Central memory CD8-positive, alpha-beta T cell (primary cell): ENCODE measurements at regions not wholly inside any gene's neighbourhood (a gene's known extent, or its start where the extent isn't known, plus 50 kb on each side); places are given as distances from the start of the nearest gene placed in this dataset.

Experiments used
- ATAC-seq: fragments of 150-1000 bp; cut with Tn5 transposase; replicated peaks from 2 replicates; pipeline ENCODE4 v1.10.0; 2022; ENCODE audit warnings: mild to moderate bottlenecking, moderate FRiP score, moderate number of reproducible peaks; ENCODE audit not compliant: poor library complexity, severe bottlenecking; ENCODE audit errors: extremely low read depth
- DNase-seq, 2 donors: peaks; one replicate each; pipeline ENCODE4 v3.0.0; 2021; ENCODE audit warnings: low spot score in 2 of 2
- H3K27ac Mint-ChIP-seq: one replicate; pipeline ENCODE4 v1.8.0; 2022; ENCODE audit warnings: low read depth, mild to moderate bottlenecking, moderate library complexity, mixed read lengths
- H3K27me3 Mint-ChIP-seq: one replicate; pipeline ENCODE4 v1.8.0; 2022; ENCODE audit warnings: mixed read lengths
- H3K36me3 Mint-ChIP-seq: one replicate; pipeline ENCODE4 v1.8.0; 2022; ENCODE audit warnings: mild to moderate bottlenecking, moderate library complexity, mixed read lengths; ENCODE audit not compliant: insufficient read depth
- H3K4me1 Mint-ChIP-seq: one replicate; pipeline ENCODE4 v1.8.0; 2022; ENCODE audit warnings: mixed read lengths
- H3K4me3 Mint-ChIP-seq: one replicate; pipeline ENCODE4 v1.8.0; 2022; ENCODE audit warnings: mild to moderate bottlenecking, moderate library complexity, mixed read lengths
- H3K9me3 Mint-ChIP-seq: one replicate; pipeline ENCODE4 v1.8.0; 2022; ENCODE audit warnings: mixed read lengths

GRCh38 chr1:200253774-200254495 is 155.9 kb downstream of the ZNF281 start:
- no peaks in the 10 kb centered on the region for H3K36me3 Mint-ChIP-seq
- DNase-seq (no peak), ATAC-seq (no peak)
- no peak overlapping the region for H3K4me3 Mint-ChIP-seq
- H3K27ac Mint-ChIP-seq, result no peak overlapping the region
- no peaks in the 10 kb centered on the region for H3K4me1 Mint-ChIP-seq
- peaks cover 11% of the 10 kb centered on the region for H3K27me3 Mint-ChIP-seq
- no peaks in the 10 kb centered on the region for H3K9me3 Mint-ChIP-seq

DNA sequence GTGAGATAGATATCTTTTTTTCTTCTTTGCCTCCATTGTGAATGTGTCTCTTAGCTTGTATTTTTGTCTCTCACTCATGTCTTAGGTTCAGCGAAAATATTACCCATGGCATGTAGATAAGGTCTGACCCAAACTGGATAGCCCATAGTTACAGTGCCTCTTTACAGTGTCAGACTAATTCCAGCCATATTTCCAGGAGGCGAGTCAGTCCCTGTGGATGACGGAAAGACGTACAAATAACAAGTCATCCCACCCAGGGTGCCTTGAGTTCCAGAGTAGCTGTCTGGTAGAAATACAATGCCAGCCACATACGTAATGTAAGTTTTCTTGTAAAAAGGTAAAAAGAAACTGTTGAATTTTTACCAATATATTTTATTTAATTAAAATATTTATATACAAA is 157.3 kb downstream of the ZNF281 start:
- no peaks in the 10 kb centered on the region for H3K4me1 Mint-ChIP-seq
- H3K27ac Mint-ChIP-seq, result no peak overlapping the region
- no peaks in the 10 kb centered on the region for H3K36me3 Mint-ChIP-seq
- no peak overlapping the region for H3K4me3 Mint-ChIP-seq
- no peak for ATAC-seq
- no peak for DNase-seq
- H3K9me3 Mint-ChIP-seq, result no peaks in the 10 kb centered on the region
- peaks cover 25% of the 10 kb centered on the region for H3K27me3 Mint-ChIP-seq

- Mint-ChIP-seq H3K27ac (no peak overlapping the region), H3K4me1 (no peaks in the 10 kb centered on the region), H3K27me3 (peaks cover 28% of the 10 kb centered on the region), H3K9me3 (no peaks in the 10 kb centered on the region), H3K36me3 (peaks cover under 1% of the 10 kb centered on the region), H3K4me3 (no peak overlapping the region)
- DNase-seq, result no peak
- ATAC-seq, result no peak
Observed at GRCh38 chr1:200250469-200250868, 159.4 kb downstream of the ZNF281 start.

GRCh38 chr1:200248541-200248940 is 161.3 kb downstream of the ZNF281 start:
- H3K9me3 Mint-ChIP-seq, result no peaks in the 10 kb centered on the region
- peaks cover 3% of the 10 kb centered on the region for H3K36me3 Mint-ChIP-seq
- no peaks in the 10 kb centered on the region for H3K4me1 Mint-ChIP-seq
- no peak for DNase-seq
- H3K4me3 Mint-ChIP-seq, result no peak overlapping the region
- no peak for ATAC-seq
- peaks cover 35% of the 10 kb centered on the region for H3K27me3 Mint-ChIP-seq
- no peak overlapping the region for H3K27ac Mint-ChIP-seq

DNA sequence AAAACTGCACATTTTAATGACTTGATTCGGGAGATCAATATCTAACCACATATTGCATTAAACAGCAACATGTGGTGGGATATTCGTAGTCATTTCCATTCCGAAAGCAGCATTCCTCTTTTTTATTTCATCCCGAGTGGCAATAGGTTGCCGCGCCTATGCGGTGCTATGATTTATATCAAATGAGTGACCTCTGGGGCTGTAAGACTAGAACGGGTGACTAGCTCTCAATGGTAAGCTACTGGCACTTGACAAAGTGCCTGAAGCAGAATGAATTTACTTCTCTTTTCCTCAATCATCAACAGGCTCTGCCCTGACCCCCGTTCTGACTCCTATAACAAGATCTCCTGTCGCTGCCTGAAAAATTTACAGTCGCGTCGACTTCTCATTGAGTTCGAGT is 162.3 kb downstream of the ZNF281 start:
- ATAC-seq, result no peak
- peaks cover 41% of the 10 kb centered on the region for H3K27me3 Mint-ChIP-seq
- H3K27ac Mint-ChIP-seq, result no peak overlapping the region
- H3K4me1 Mint-ChIP-seq, result no peaks in the 10 kb centered on the region
- H3K4me3 Mint-ChIP-seq, result no peak overlapping the region
- H3K9me3 Mint-ChIP-seq, result no peaks in the 10 kb centered on the region
- peaks cover 3% of the 10 kb centered on the region for H3K36me3 Mint-ChIP-seq
- DNase-seq, result no peak

DNA sequence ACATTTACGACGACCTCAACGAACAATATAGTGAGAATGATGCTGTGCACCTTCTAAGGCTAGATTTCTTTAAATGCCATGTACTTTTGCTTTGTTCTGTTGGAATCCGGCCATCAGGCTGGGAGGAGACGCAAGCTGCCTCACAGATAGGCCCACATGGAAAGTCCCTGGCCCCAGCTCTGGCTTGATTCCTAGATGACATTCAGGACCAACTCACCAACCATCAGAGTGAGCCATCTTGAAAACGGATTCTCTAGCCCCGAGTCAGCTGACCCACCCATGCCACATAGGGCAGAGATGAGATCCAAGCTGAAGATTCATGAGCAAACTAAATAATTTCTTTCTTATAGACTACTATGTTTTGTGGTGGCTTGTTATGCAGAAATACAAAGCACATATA is 164.4 kb downstream of the ZNF281 start:
- H3K4me3 Mint-ChIP-seq, result no peak overlapping the region
- H3K27ac Mint-ChIP-seq, result no peak overlapping the region
- no peak for ATAC-seq
- H3K4me1 Mint-ChIP-seq, result no peaks in the 10 kb centered on the region
- peaks cover 3% of the 10 kb centered on the region for H3K36me3 Mint-ChIP-seq
- DNase-seq, result no peak
- peaks cover 62% of the 10 kb centered on the region for H3K27me3 Mint-ChIP-seq
- no peaks in the 10 kb centered on the region for H3K9me3 Mint-ChIP-seq

DNA sequence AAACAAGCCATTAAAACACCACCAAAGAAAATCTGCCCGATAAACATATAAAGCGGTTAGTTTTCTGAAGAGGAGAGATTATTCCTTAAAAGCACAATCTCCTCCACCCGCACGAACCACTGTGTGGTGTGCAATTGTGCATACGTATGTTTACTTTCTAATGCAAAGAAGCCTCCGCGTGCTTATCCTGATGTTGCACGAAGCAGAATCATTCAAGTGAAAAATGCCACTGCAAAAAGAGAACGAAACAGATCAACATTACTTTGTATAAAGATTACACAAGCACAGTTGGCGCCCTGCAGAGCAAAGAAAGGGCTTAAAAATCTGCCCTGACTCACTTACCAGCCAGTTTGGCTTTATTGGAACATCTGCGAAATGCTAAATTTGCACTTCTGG is 166.8 kb downstream of the ZNF281 start:
- Mint-ChIP-seq H3K27ac (no peak overlapping the region), H3K36me3 (peaks cover 5% of the 10 kb centered on the region), H3K4me1 (no peaks in the 10 kb centered on the region), H3K27me3 (peaks cover 55% of the 10 kb centered on the region), H3K9me3 (no peaks in the 10 kb centered on the region), H3K4me3 (no peak overlapping the region)
- ATAC-seq (no peak), DNase-seq (no peak)

GRCh38 chr1:200242110-200243041 is 167.5 kb downstream of the ZNF281 start:
- Mint-ChIP-seq H3K27me3 (peaks cover 50% of the 10 kb centered on the region), H3K36me3 (peaks cover 5% of the 10 kb centered on the region), H3K4me1 (no peaks in the 10 kb centered on the region), H3K4me3 (no peak overlapping the region), H3K9me3 (no peaks in the 10 kb centered on the region), H3K27ac (no peak overlapping the region)
- ATAC-seq, result no peak
- DNase-seq, result no peak

GRCh38 chr1:200240656-200241055 is 169.2 kb downstream of the ZNF281 start:
- no peak overlapping the region for H3K4me3 Mint-ChIP-seq
- H3K4me1 Mint-ChIP-seq, result no peaks in the 10 kb centered on the region
- ATAC-seq (no peak), DNase-seq (no peak)
- H3K9me3 Mint-ChIP-seq, result no peaks in the 10 kb centered on the region
- peaks cover 5% of the 10 kb centered on the region for H3K36me3 Mint-ChIP-seq
- H3K27me3 Mint-ChIP-seq, result peaks cover 53% of the 10 kb centered on the region
- no peak overlapping the region for H3K27ac Mint-ChIP-seq

DNA sequence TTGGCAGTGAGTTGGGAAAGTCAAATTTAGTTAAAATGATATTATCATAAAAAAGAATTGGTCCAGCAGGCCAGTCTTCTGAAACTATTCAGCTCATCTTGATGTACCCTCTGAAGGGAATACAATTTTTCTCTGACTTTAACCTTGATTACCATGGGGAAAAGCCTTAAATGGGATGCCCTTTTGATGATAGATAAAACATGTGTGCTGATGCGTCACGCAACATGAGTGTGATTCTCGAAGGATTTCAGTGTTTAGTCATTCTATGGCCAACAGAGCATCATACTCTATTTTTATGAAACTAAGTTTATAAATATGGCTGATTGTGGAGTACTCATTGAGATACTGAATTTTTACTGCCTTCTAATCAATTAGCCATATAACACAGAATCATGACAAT is 171.5 kb downstream of the ZNF281 start:
- DNase-seq, result no peak

DNA sequence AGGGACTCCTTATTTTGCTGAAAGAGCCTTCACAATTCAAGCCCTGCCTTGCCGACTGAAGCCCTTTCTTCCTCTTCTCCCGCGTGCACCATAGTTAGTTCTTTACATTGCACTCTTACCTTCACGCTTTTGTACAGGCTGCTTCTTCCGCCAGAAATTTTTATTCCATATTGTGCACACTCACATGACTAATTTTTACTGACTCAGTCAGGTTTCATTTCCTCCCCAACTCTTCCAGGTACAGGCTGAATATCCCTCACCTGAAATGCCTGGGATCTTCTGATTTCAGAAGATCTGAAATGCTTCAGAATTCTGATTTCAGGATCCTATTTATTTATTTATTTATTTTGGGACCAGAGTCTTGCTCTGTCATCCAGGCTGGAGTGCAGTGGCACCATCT is 172.8 kb downstream of the ZNF281 start:
- Mint-ChIP-seq H3K27ac (no peak overlapping the region), H3K4me3 (no peak overlapping the region), H3K4me1 (no peaks in the 10 kb centered on the region), H3K9me3 (no peaks in the 10 kb centered on the region), H3K27me3 (peaks cover 33% of the 10 kb centered on the region), H3K36me3 (peaks cover 2% of the 10 kb centered on the region)
- no peak for DNase-seq
- ATAC-seq, result no peak

More for the DNA sequence above, 171.5 kb downstream of the ZNF281 start:
- no peak for ATAC-seq
- Mint-ChIP-seq H3K36me3 (peaks cover 2% of the 10 kb centered on the region), H3K9me3 (no peaks in the 10 kb centered on the region), H3K4me1 (no peaks in the 10 kb centered on the region), H3K27me3 (peaks cover 44% of the 10 kb centered on the region), H3K4me3 (no peak overlapping the region), H3K27ac (no peak overlapping the region)

- H3K9me3 Mint-ChIP-seq, result no peaks in the 10 kb centered on the region
- H3K4me1 Mint-ChIP-seq, result no peaks in the 10 kb centered on the region
- peaks cover 14% of the 10 kb centered on the region for H3K27me3 Mint-ChIP-seq
- no peak overlapping the region for H3K4me3 Mint-ChIP-seq
- peaks cover 2% of the 10 kb centered on the region for H3K36me3 Mint-ChIP-seq
- no peak overlapping the region for H3K27ac Mint-ChIP-seq
- DNase-seq, result no peak
- no peak for ATAC-seq
Observed at GRCh38 chr1:200234938-200235337, 174.9 kb downstream of the ZNF281 start.

GRCh38 chr1:200233393-200233792 is 176.4 kb downstream of the ZNF281 start:
- DNase-seq (no peak), ATAC-seq (no peak)
- no peak overlapping the region for H3K27ac Mint-ChIP-seq
- peaks cover 14% of the 10 kb centered on the region for H3K27me3 Mint-ChIP-seq
- no peaks in the 10 kb centered on the region for H3K36me3 Mint-ChIP-seq
- H3K9me3 Mint-ChIP-seq, result no peaks in the 10 kb centered on the region
- no peaks in the 10 kb centered on the region for H3K4me1 Mint-ChIP-seq
- H3K4me3 Mint-ChIP-seq, result no peak overlapping the region
